ENCODE measurements at regions not wholly inside any gene's neighbourhood (a gene's known extent, or its start where the extent isn't known, plus 50 kb on each side); places are given as distances from the start of the nearest gene placed in this dataset.

GRCh38 chr1:50332941-50333594, 90.2 kb downstream of the DMRTA2 start:
- H3K36me3 Mint-ChIP-seq (ENCODE audit: low read depth): peaks cover 3% of the 10 kb centered on the region
- H3K4me3 Mint-ChIP-seq: peak overlapping the region; percentile 80
- peaks cover 61% of the 10 kb centered on the region for H3K27me3 Mint-ChIP-seq
- H3K27ac Mint-ChIP-seq: no peak overlapping the region
- H3K4me1 Mint-ChIP-seq: peaks cover 7% of the 10 kb centered on the region
- ATAC-seq: peak; percentile 79
- H3K9me3 ChIP-seq (ENCODE audit: control insufficient read depth, low read length, poor library complexity, severe bottlenecking): peaks cover 3% of the 10 kb centered on the region
- peak; percentile 23 to 41 (median 25) for DNase-seq

- DNase-seq: no peak
- H3K27me3 Mint-ChIP-seq: peaks cover 58% of the 10 kb centered on the region
- no peak for ATAC-seq
- H3K4me1 Mint-ChIP-seq: peaks cover 7% of the 10 kb centered on the region
- H3K27ac Mint-ChIP-seq: no peak overlapping the region
- no peaks in the 10 kb centered on the region for H3K9me3 ChIP-seq (ENCODE audit: control insufficient read depth, low read length, poor library complexity, severe bottlenecking)
- peaks cover 3% of the 10 kb centered on the region for H3K36me3 Mint-ChIP-seq (ENCODE audit: low read depth)
- no peak overlapping the region for H3K4me3 Mint-ChIP-seq
These were observed 93.8 kb downstream of the DMRTA2 start for GRCh38 chr1:50329332-50329932.

GRCh38 chr1:50328552-50328951, 94.7 kb downstream of the DMRTA2 start:
- Mint-ChIP-seq H3K36me3 (ENCODE audit: low read depth) (peaks cover 3% of the 10 kb centered on the region), H3K4me3 (no peak overlapping the region), H3K27ac (no peak overlapping the region), H3K4me1 (peaks cover 4% of the 10 kb centered on the region), H3K27me3 (peaks cover 58% of the 10 kb centered on the region)
- H3K9me3 ChIP-seq (ENCODE audit: control insufficient read depth, low read length, poor library complexity, severe bottlenecking): no peaks in the 10 kb centered on the region
- no peak for DNase-seq
- no peak for ATAC-seq

- Mint-ChIP-seq H3K27ac (no peak overlapping the region), H3K4me3 (no peak overlapping the region), H3K27me3 (peaks cover 50% of the 10 kb centered on the region), H3K4me1 (no peaks in the 10 kb centered on the region), H3K36me3 (ENCODE audit: low read depth) (no peaks in the 10 kb centered on the region)
- no peaks in the 10 kb centered on the region for H3K9me3 ChIP-seq (ENCODE audit: control insufficient read depth, low read length, poor library complexity, severe bottlenecking)
- DNase-seq: no peak
- ATAC-seq: no peak
These were observed 97.2 kb downstream of the DMRTA2 start for GRCh38 chr1:50326026-50326425.

GRCh38 chr1:50322579-50322978, 100.7 kb downstream of the DMRTA2 start:
- no peaks in the 10 kb centered on the region for H3K9me3 ChIP-seq (ENCODE audit: control insufficient read depth, low read length, poor library complexity, severe bottlenecking)
- no peaks in the 10 kb centered on the region for H3K36me3 Mint-ChIP-seq (ENCODE audit: low read depth)
- H3K27ac Mint-ChIP-seq: no peak overlapping the region
- H3K4me1 Mint-ChIP-seq: no peaks in the 10 kb centered on the region
- H3K4me3 Mint-ChIP-seq: no peak overlapping the region
- DNase-seq: no peak
- H3K27me3 Mint-ChIP-seq: peaks cover 56% of the 10 kb centered on the region
- ATAC-seq: no peak

GRCh38 chr1:50318428-50318827, 104.8 kb downstream of the DMRTA2 start:
- no peaks in the 10 kb centered on the region for H3K9me3 ChIP-seq (ENCODE audit: control insufficient read depth, low read length, poor library complexity, severe bottlenecking)
- Mint-ChIP-seq H3K4me1 (no peaks in the 10 kb centered on the region), H3K27ac (no peak overlapping the region), H3K27me3 (peaks cover 38% of the 10 kb centered on the region), H3K36me3 (ENCODE audit: low read depth) (no peaks in the 10 kb centered on the region), H3K4me3 (no peak overlapping the region)
- ATAC-seq (no peak), DNase-seq (no peak)

- Mint-ChIP-seq H3K27ac (no peak overlapping the region), H3K27me3 (peaks cover 16% of the 10 kb centered on the region), H3K4me3 (no peak overlapping the region), H3K4me1 (no peaks in the 10 kb centered on the region), H3K36me3 (ENCODE audit: low read depth) (no peaks in the 10 kb centered on the region)
- no peak for DNase-seq
- no peaks in the 10 kb centered on the region for H3K9me3 ChIP-seq (ENCODE audit: control insufficient read depth, low read length, poor library complexity, severe bottlenecking)
- ATAC-seq: no peak
These were observed 114.4 kb downstream of the DMRTA2 start for GRCh38 chr1:50308878-50309277.

- Mint-ChIP-seq H3K36me3 (ENCODE audit: low read depth) (no peaks in the 10 kb centered on the region), H3K27me3 (peaks cover 9% of the 10 kb centered on the region), H3K4me1 (no peaks in the 10 kb centered on the region), H3K27ac (no peak overlapping the region), H3K4me3 (no peak overlapping the region)
- DNase-seq: no peak
- ATAC-seq: no peak
- no peaks in the 10 kb centered on the region for H3K9me3 ChIP-seq (ENCODE audit: control insufficient read depth, low read length, poor library complexity, severe bottlenecking)
These were observed 117.4 kb downstream of the DMRTA2 start for GRCh38 chr1:50305808-50306207.

- no peaks in the 10 kb centered on the region for H3K9me3 ChIP-seq (ENCODE audit: control insufficient read depth, low read length, poor library complexity, severe bottlenecking)
- H3K4me3 Mint-ChIP-seq: no peak overlapping the region
- peaks cover 15% of the 10 kb centered on the region for H3K27me3 Mint-ChIP-seq
- ATAC-seq (no peak), DNase-seq (no peak)
- no peaks in the 10 kb centered on the region for H3K4me1 Mint-ChIP-seq
- H3K27ac Mint-ChIP-seq: no peak overlapping the region
- no peaks in the 10 kb centered on the region for H3K36me3 Mint-ChIP-seq (ENCODE audit: low read depth)
These were observed 122.9 kb downstream of the DMRTA2 start for GRCh38 chr1:50300297-50300696.

- H3K27ac Mint-ChIP-seq: no peak overlapping the region
- ATAC-seq: no peak
- H3K4me1 Mint-ChIP-seq: no peaks in the 10 kb centered on the region
- no peak overlapping the region for H3K4me3 Mint-ChIP-seq
- H3K27me3 Mint-ChIP-seq: peaks cover 5% of the 10 kb centered on the region
- no peaks in the 10 kb centered on the region for H3K36me3 Mint-ChIP-seq (ENCODE audit: low read depth)
- DNase-seq: no peak
- no peaks in the 10 kb centered on the region for H3K9me3 ChIP-seq (ENCODE audit: control insufficient read depth, low read length, poor library complexity, severe bottlenecking)
These were observed 127.7 kb downstream of the DMRTA2 start for GRCh38 chr1:50295566-50295965.

- ATAC-seq: no peak
- H3K9me3 ChIP-seq (ENCODE audit: control insufficient read depth, low read length, poor library complexity, severe bottlenecking): no peaks in the 10 kb centered on the region
- Mint-ChIP-seq H3K27me3 (peaks cover 8% of the 10 kb centered on the region), H3K36me3 (ENCODE audit: low read depth) (no peaks in the 10 kb centered on the region), H3K4me3 (no peak overlapping the region), H3K4me1 (no peaks in the 10 kb centered on the region), H3K27ac (no peak overlapping the region)
- DNase-seq: no peak
These were observed 131.0 kb downstream of the DMRTA2 start for GRCh38 chr1:50292276-50292675.

- no peak for ATAC-seq
- Mint-ChIP-seq H3K27me3 (peaks cover 8% of the 10 kb centered on the region), H3K4me1 (no peaks in the 10 kb centered on the region), H3K36me3 (ENCODE audit: low read depth) (no peaks in the 10 kb centered on the region), H3K27ac (no peak overlapping the region), H3K4me3 (no peak overlapping the region)
- no peaks in the 10 kb centered on the region for H3K9me3 ChIP-seq (ENCODE audit: control insufficient read depth, low read length, poor library complexity, severe bottlenecking)
- DNase-seq: no peak
These were observed 133.7 kb downstream of the DMRTA2 start for GRCh38 chr1:50289495-50289894.

- Mint-ChIP-seq H3K27ac (no peak overlapping the region), H3K36me3 (ENCODE audit: low read depth) (no peaks in the 10 kb centered on the region), H3K4me1 (no peaks in the 10 kb centered on the region), H3K27me3 (peaks cover 8% of the 10 kb centered on the region), H3K4me3 (no peak overlapping the region)
- ATAC-seq (no peak), DNase-seq (no peak)
- H3K9me3 ChIP-seq (ENCODE audit: control insufficient read depth, low read length, poor library complexity, severe bottlenecking): no peaks in the 10 kb centered on the region
These were observed 137.2 kb downstream of the DMRTA2 start for GRCh38 chr1:50285994-50286393.
